NCI-H2227 (cell line): ENCODE measurements at regions not wholly inside any gene's neighbourhood (a gene's known extent, or its start where the extent isn't known, plus 50 kb on each side); places are given as distances from the start of the nearest gene placed in this dataset.
A peak's percentile ranks its signal among the peaks of the same experiment; 100 is the strongest.
"Not testable (repeated sequence)": the region's sequence is repeated elsewhere in the genome, so short reads cannot be mapped to it uniquely, and the experiment has no call there.

Experiments
- DNase-seq: peaks from one replicate; lab custom pipeline; 2025; ENCODE audit not compliant: unreplicated experiment; lab: John Stamatoyannopoulos, UW

- DNase-seq, result no peak
Measured at GRCh38 chr10:78427497-78428031, 393.9 kb downstream of the RPS24 start.

- DNase-seq, result no peak
Measured at GRCh38 chr10:78428579-78428978, 394.9 kb downstream of the RPS24 start.

GRCh38 chr10:78429984-78430383 is 396.3 kb downstream of the RPS24 start:
- DNase-seq, result no peak

GRCh38 chr10:78432583-78432982 is 398.9 kb downstream of the RPS24 start:
- no peak for DNase-seq

- no peak for DNase-seq
Measured at GRCh38 chr10:78433076-78433595, 399.5 kb downstream of the RPS24 start.

- peak; percentile 2 for DNase-seq
Measured at GRCh38 chr10:78433766-78434535, 400.3 kb downstream of the RPS24 start.

GRCh38 chr10:78434886-78435285 is 401.2 kb downstream of the RPS24 start:
- DNase-seq, result no peak

GRCh38 chr10:78435484-78436221 is 402.0 kb downstream of the RPS24 start:
- no peak for DNase-seq

GRCh38 chr10:78436222-78436573 is 402.5 kb downstream of the RPS24 start:
- DNase-seq, result no peak

- no peak for DNase-seq
Measured at GRCh38 chr10:78436706-78437406, 403.2 kb downstream of the RPS24 start.

- no peak for DNase-seq
Measured at GRCh38 chr10:78437407-78437768, 403.7 kb downstream of the RPS24 start.

GRCh38 chr10:78437998-78438906 is 404.6 kb downstream of the RPS24 start:
- no peak for DNase-seq

- no peak for DNase-seq
Measured at GRCh38 chr10:78438907-78439809, 405.5 kb downstream of the RPS24 start.

GRCh38 chr10:78441010-78441409 is 407.3 kb downstream of the RPS24 start:
- no peak for DNase-seq

GRCh38 chr10:78441694-78442093 is 408.0 kb downstream of the RPS24 start:
- DNase-seq, result no peak

- no peak for DNase-seq
Measured at GRCh38 chr10:78442836-78443550, 409.3 kb downstream of the RPS24 start.

GRCh38 chr10:78443900-78444571 is 410.4 kb downstream of the RPS24 start:
- DNase-seq, result no peak

GRCh38 chr10:78444741-78445140 is 411.1 kb downstream of the RPS24 start:
- DNase-seq, result not testable (repeated sequence)
